GM23338 (cell line): ENCODE measurements at regions not wholly inside any gene's neighbourhood (a gene's known extent, or its start where the extent isn't known, plus 50 kb on each side); places are given as distances from the start of the nearest gene placed in this dataset.

ENCODE experiments used
- ATAC-seq: fragments of 200-7000 bp; cut with Tn5 transposase; 3 replicates; pipeline ENCODE4 v1.9.1; 2020
- DNase-seq: peaks from one replicate; pipeline ENCODE4 v3.0.0-alpha.2; 2015; ENCODE audit warnings: low spot score
- H2AFZ ChIP-seq: fragments of 200-600 bp; sonication (generic); 2 replicates; pipeline ENCODE4 v1.8.0; 2016; ENCODE audit warnings: antibody characterized with exemption, mild to moderate bottlenecking, moderate library complexity
- H3F3A ChIP-seq: fragments of 200-600 bp; sonication (generic); replicated peaks from 2 replicates; pipeline ENCODE4 v1.8.0; 2017; ENCODE audit warnings: antibody characterized with exemption, mixed run types, low read depth
- H3K27ac ChIP-seq: fragments of 200-600 bp; sonication (generic); 2 replicates; pipeline ENCODE4 v1.6.1; 2016; ENCODE audit warnings: low read depth
- H3K27me3 ChIP-seq: fragments of 200-600 bp; sonication (generic); 2 replicates; pipeline ENCODE4 v1.8.0; 2016; ENCODE audit warnings: mild to moderate bottlenecking, mixed run types, moderate library complexity; ENCODE audit not compliant: insufficient read depth
- H3K36me3 ChIP-seq: fragments of 200-600 bp; sonication (generic); 2 replicates; pipeline ENCODE4 v1.8.0; 2016; ENCODE audit warnings: mild to moderate bottlenecking; ENCODE audit not compliant: insufficient read depth
- H3K4me1 ChIP-seq: fragments of 200-600 bp; sonication (generic); 2 replicates; pipeline ENCODE4 v1.8.0; 2016; ENCODE audit warnings: mild to moderate bottlenecking, moderate library complexity; ENCODE audit not compliant: insufficient read depth
- H3K4me2 ChIP-seq: fragments of 200-600 bp; sonication (generic); 2 replicates; pipeline ENCODE4 v1.7.1; 2017; ENCODE audit warnings: mixed run types
- H3K4me3 ChIP-seq: fragments of 200-600 bp; sonication (generic); 2 replicates; pipeline ENCODE4 v1.6.1; 2016; ENCODE audit warnings: mixed run types
- H3K79me2 ChIP-seq: fragments of 200-600 bp; sonication (generic); replicated peaks from 2 replicates; pipeline ENCODE4 v1.8.0; 2017; ENCODE audit warnings: mild to moderate bottlenecking; ENCODE audit not compliant: insufficient read depth
- H3K9me2 ChIP-seq: fragments of 200-600 bp; sonication (generic); 2 replicates; pipeline ENCODE4 v1.8.0; 2017; ENCODE audit not compliant: insufficient read depth
- H4K20me1 ChIP-seq: fragments of 200-600 bp; sonication (generic); replicated peaks from 2 replicates; pipeline ENCODE4 v1.8.0; 2017; ENCODE audit warnings: mild to moderate bottlenecking; ENCODE audit not compliant: insufficient read depth
- H3K27ac Mint-ChIP-seq: 2 replicates; pipeline ENCODE4 v1.8.0; 2020; ENCODE audit warnings: inconsistent platforms, mild to moderate bottlenecking, moderate library complexity, mixed read lengths
- H3K27me3 Mint-ChIP-seq: 3 replicates; pipeline ENCODE4 v1.8.0; 2022; ENCODE audit warnings: low read depth, mild to moderate bottlenecking, moderate library complexity, mixed read lengths, inconsistent platforms; ENCODE audit not compliant: insufficient read depth, poor library complexity
- H3K36me3 Mint-ChIP-seq: 3 replicates; pipeline ENCODE4 v1.8.0; 2021; ENCODE audit warnings: low read depth, mild to moderate bottlenecking, inconsistent platforms, moderate library complexity, mixed read lengths
- H3K4me1 Mint-ChIP-seq: 3 replicates; pipeline ENCODE4 v1.8.0; 2020; ENCODE audit warnings: mild to moderate bottlenecking, inconsistent platforms, mixed read lengths
- H3K4me3 Mint-ChIP-seq: 3 replicates; pipeline ENCODE4 v1.8.0; 2021; ENCODE audit warnings: moderate library complexity, mild to moderate bottlenecking, inconsistent platforms, mixed read lengths
- H3K9me3 Mint-ChIP-seq: 3 replicates; pipeline ENCODE4 v1.8.0; 2020; ENCODE audit warnings: moderate library complexity, mild to moderate bottlenecking, inconsistent platforms, mixed read lengths
- CREB1 ChIP-seq: fragments of 250-450 bp; sonication (Bioruptor Pico); IDR thresholded peaks from 2 replicates; pipeline ENCODE4 v1.5.0; 2020; ENCODE audit warnings: low read depth, mild to moderate bottlenecking, moderate library complexity
- CTCF ChIP-seq, 2 experiments: fragments of 200-600 bp in 1 of 2; sonication (generic) in 1 of 2; conservative IDR thresholded peaks; 2 replicates each; pipeline versions ENCODE4 v1.5.1 to v1.6.1; 2016 to 2017; ENCODE audit warnings: antibody characterized with exemption in 2 of 2, low read depth in 2 of 2, mild to moderate bottlenecking in 2 of 2, moderate library complexity in 1 of 2
- ETS1 ChIP-seq: IDR thresholded peaks from 2 replicates; pipeline ENCODE4 v1.6.1; 2016; ENCODE audit warnings: antibody characterized with exemption
- EZH2 ChIP-seq: fragments of 200-600 bp; sonication (generic); IDR thresholded peaks from one replicate; pipeline ENCODE4 v1.8.0; 2017; ENCODE audit warnings: antibody characterized with exemption, mild to moderate bottlenecking, low read depth; ENCODE audit not compliant: unreplicated experiment
- EZH2phosphoT487 ChIP-seq: fragments of 200-600 bp; sonication (generic); IDR thresholded peaks from one replicate; pipeline ENCODE4 v1.8.1; 2018; ENCODE audit warnings: antibody characterized with exemption; ENCODE audit not compliant: unreplicated experiment
- JUNB ChIP-seq: IDR thresholded peaks from one replicate; pipeline ENCODE4 v1.6.1; 2016; ENCODE audit warnings: antibody characterized with exemption; ENCODE audit not compliant: unreplicated experiment
- NANOG ChIP-seq: IDR thresholded peaks from 2 replicates; pipeline ENCODE4 v1.6.1; 2016; ENCODE audit warnings: antibody characterized with exemption, borderline replicate concordance
- POLR2AphosphoS5 ChIP-seq: IDR thresholded peaks from 2 replicates; pipeline ENCODE4 v1.6.1; 2016; ENCODE audit warnings: antibody characterized with exemption, low read depth
- REST ChIP-seq: IDR thresholded peaks from one replicate; pipeline ENCODE4 v1.6.1; 2018; ENCODE audit warnings: antibody characterized with exemption; ENCODE audit not compliant: unreplicated experiment
- STAT1 ChIP-seq: IDR thresholded peaks from one replicate; pipeline ENCODE4 v1.6.1; 2016; ENCODE audit warnings: antibody characterized with exemption; ENCODE audit not compliant: unreplicated experiment
- ZNF114 ChIP-seq: fragments of 250-450 bp; sonication (Bioruptor Pico); IDR thresholded peaks from 2 replicates; pipeline ENCODE4 v1.5.0; 2020; ENCODE audit warnings: mild to moderate bottlenecking, moderate library complexity
- ZNF331 ChIP-seq: fragments of 250-450 bp; sonication (Bioruptor Pico); IDR thresholded peaks from 2 replicates; pipeline ENCODE4 v1.5.0; 2020; ENCODE audit warnings: low read depth, mild to moderate bottlenecking, moderate library complexity
- ZNF462 ChIP-seq: fragments of 250-450 bp; sonication (Bioruptor Pico); IDR thresholded peaks from 2 replicates; pipeline ENCODE4 v1.5.0; 2020; ENCODE audit warnings: mild to moderate bottlenecking, moderate library complexity

GRCh38 chr9:135374591-135374990 lies 105.0 kb upstream of the PPP1R26 start:
- Histone ChIP-seq H2AFZ (no peak overlapping the region), H3K4me2 (no peak overlapping the region), H3K27me3 (no peaks in the 10 kb centered on the region), H3K36me3 (no peaks in the 10 kb centered on the region), H3K4me3 (no peak overlapping the region), H4K20me1 (no peaks in the 10 kb centered on the region), H3K9me2 (no peaks in the 10 kb centered on the region), H3K4me1 (no peaks in the 10 kb centered on the region), H3F3A (no peaks in the 10 kb centered on the region), H3K27ac (no peak overlapping the region), H3K79me2 (no peaks in the 10 kb centered on the region)
- Mint-ChIP-seq H3K4me3 (no peak overlapping the region), H3K27me3 (peaks cover 7% of the 10 kb centered on the region), H3K36me3 (no peaks in the 10 kb centered on the region; the same call in 2 of the 3 replicates), H3K9me3 (no peaks in the 10 kb centered on the region; the same call in 2 of the 3 replicates), H3K27ac (no peak overlapping the region), H3K4me1 (peaks cover 14% of the 10 kb centered on the region)
- DNase-seq (no peak), ATAC-seq (no peak)
- TF ChIP-seq EZH2phosphoT487, result no peak
- no peak for TF ChIP-seq POLR2AphosphoS5
- TF ChIP-seq ZNF462 (CRISPR knock-in tag), result no peak
- TF ChIP-seq CTCF (conservative IDR thresholded peaks at IDR 0.05; ENCODE audit: low read depth in 2 of 2), result no peak
- no peak for TF ChIP-seq CREB1 (CRISPR knock-in tag)
- no peak for TF ChIP-seq ETS1
- no peak for TF ChIP-seq NANOG
- TF ChIP-seq STAT1, result no peak
- no peak for TF ChIP-seq ZNF331 (CRISPR knock-in tag)
- no peak for TF ChIP-seq EZH2
- TF ChIP-seq JUNB, result no peak
- TF ChIP-seq ZNF114 (CRISPR knock-in tag), result no peak
- no peak for TF ChIP-seq REST
